Vagina (tissue), 2 donors: ENCODE measurements at regions not wholly inside any gene's neighbourhood (a gene's known extent, or its start where the extent isn't known, plus 50 kb on each side); places are given as distances from the start of the nearest gene placed in this dataset.

Experiments used
- DNase-seq, 2 donors: peaks; one replicate each; pipeline ENCODE4 v3.0.0-alpha.2; 2017; ENCODE audit errors: extremely low spot score in 2 of 2
- H3K27ac ChIP-seq: fragments of 200-600 bp; sonication (generic); one replicate; pipeline ENCODE4 v1.5.1; 2019
- H3K27me3 ChIP-seq: fragments of 200-600 bp; sonication (generic); one replicate; pipeline ENCODE4 v1.5.1; 2019
- H3K36me3 ChIP-seq, 2 donors: fragments of 200-600 bp; sonication (generic); one replicate each; pipeline ENCODE4 v1.5.1; 2017 to 2019
- H3K4me1 ChIP-seq: fragments of 200-600 bp; sonication (generic); one replicate; pipeline ENCODE4 v1.5.1; 2019
- H3K4me3 ChIP-seq, 2 donors: fragments of 200-600 bp; sonication (generic); 1 replicate in 1 of 2; 2 replicates in 1 of 2; pipeline ENCODE4 v1.5.1; 2016 to 2019
- H3K9me3 ChIP-seq: fragments of 200-600 bp; sonication (generic); one replicate; pipeline ENCODE4 v1.5.1; 2019
- CTCF ChIP-seq, 3 experiments: fragments of 450-650 bp in 2 of 3; fragments of 200-600 bp in 1 of 3; sonication (generic) in 1 of 3; IDR thresholded peaks; one replicate each; pipeline ENCODE4 v1.5.1; 2017 to 2019; ENCODE audit warnings: antibody characterized with exemption in 3 of 3, mild to moderate bottlenecking in 2 of 3, moderate library complexity in 2 of 3
- POLR2A ChIP-seq, 2 donors: fragments of 450-650 bp; IDR thresholded peaks; one replicate each; pipeline ENCODE4 v1.6.1; 2017; ENCODE audit warnings: antibody characterized with exemption in 2 of 2, mild to moderate bottlenecking in 2 of 2, moderate library complexity in 2 of 2
- POLR2AphosphoS5 ChIP-seq, 2 donors: sonication (generic); formaldehyde crosslinking; IDR thresholded peaks; one replicate each; pipeline ENCODE4 v1.9.0; 2017; ENCODE audit warnings: antibody characterized with exemption in 2 of 2, mild to moderate bottlenecking in 2 of 2, low read depth in 1 of 2; ENCODE audit not compliant: insufficient read depth in 1 of 2
- intact Hi-C: fragments of 100-400 bp; cut with DNase I; formaldehyde crosslinking; loops from one replicate; pipeline ENCODE4 v1.15.1; 2023

GRCh38 chr18:11392980-11393885, 216.2 kb upstream of the SLC35G4 start:
- H3K27ac ChIP-seq: no peak overlapping the region
- intact Hi-C loops: no loop called here
- no peaks in the 10 kb centered on the region for H3K9me3 ChIP-seq
- no peaks in the 10 kb centered on the region for H3K36me3 ChIP-seq
- no peak for DNase-seq
- no peaks in the 10 kb centered on the region for H3K4me1 ChIP-seq
- no peak for TF ChIP-seq POLR2A (IDR thresholded peaks at IDR 0.05)
- no peak for TF ChIP-seq CTCF (IDR thresholded peaks at IDR 0.05)
- no peak for TF ChIP-seq POLR2AphosphoS5 (IDR thresholded peaks at IDR 0.05; ENCODE audit: insufficient read depth in 1 of 2, low read depth in 1 of 2)
- H3K27me3 ChIP-seq: no peaks in the 10 kb centered on the region
- no peak overlapping the region for H3K4me3 ChIP-seq

- intact Hi-C loops: no loop called here
- no peak overlapping the region for H3K4me3 ChIP-seq
Observed at GRCh38 chr18:11392292-11392691, 217.1 kb upstream of the SLC35G4 start.

GRCh38 chr18:11391661-11392060, 217.7 kb upstream of the SLC35G4 start:
- DNase-seq: no peak
- no peaks in the 10 kb centered on the region for H3K4me1 ChIP-seq
- H3K27ac ChIP-seq: no peak overlapping the region
- H3K36me3 ChIP-seq: no peaks in the 10 kb centered on the region
- H3K4me3 ChIP-seq: no peak overlapping the region
- intact Hi-C loops: no loop called here
- no peaks in the 10 kb centered on the region for H3K27me3 ChIP-seq
- TF ChIP-seq POLR2A (IDR thresholded peaks at IDR 0.05) (no peak), POLR2AphosphoS5 (IDR thresholded peaks at IDR 0.05; ENCODE audit: insufficient read depth in 1 of 2, low read depth in 1 of 2) (no peak), CTCF (IDR thresholded peaks at IDR 0.05) (no peak)
- H3K9me3 ChIP-seq: no peaks in the 10 kb centered on the region

More at GRCh38 chr18:11392292-11392691, 217.1 kb upstream of the SLC35G4 start:
- TF ChIP-seq POLR2A (IDR thresholded peaks at IDR 0.05) (no peak), CTCF (IDR thresholded peaks at IDR 0.05) (no peak), POLR2AphosphoS5 (IDR thresholded peaks at IDR 0.05; ENCODE audit: insufficient read depth in 1 of 2, low read depth in 1 of 2) (no peak)
- H3K36me3 ChIP-seq: no peaks in the 10 kb centered on the region
- no peaks in the 10 kb centered on the region for H3K27me3 ChIP-seq
- H3K27ac ChIP-seq: no peak overlapping the region
- DNase-seq: no peak
- no peaks in the 10 kb centered on the region for H3K9me3 ChIP-seq
- no peaks in the 10 kb centered on the region for H3K4me1 ChIP-seq

- no peaks in the 10 kb centered on the region for H3K9me3 ChIP-seq
- no peaks in the 10 kb centered on the region for H3K36me3 ChIP-seq
- H3K4me1 ChIP-seq: no peaks in the 10 kb centered on the region
- H3K27ac ChIP-seq: no peak overlapping the region
- intact Hi-C loops: no loop called here
- no peak overlapping the region for H3K4me3 ChIP-seq
- TF ChIP-seq POLR2AphosphoS5 (IDR thresholded peaks at IDR 0.05; ENCODE audit: insufficient read depth in 1 of 2, low read depth in 1 of 2) (no peak), CTCF (IDR thresholded peaks at IDR 0.05) (no peak), POLR2A (IDR thresholded peaks at IDR 0.05) (no peak)
- no peak for DNase-seq
- H3K27me3 ChIP-seq: no peaks in the 10 kb centered on the region
Observed at GRCh38 chr18:11388755-11389680, 220.4 kb upstream of the SLC35G4 start.
